B cell (primary cell): ENCODE measurements at regions not wholly inside any gene's neighbourhood (a gene's known extent, or its start where the extent isn't known, plus 50 kb on each side); places are given as distances from the start of the nearest gene placed in this dataset.

Experiments used
- ATAC-seq: fragments of 200-7000 bp; cut with Tn5 transposase; one replicate; pipeline ENCODE4 v1.10.0; 2021; ENCODE audit warnings: low read depth, mild to moderate bottlenecking, moderate number of reproducible peaks, moderate library complexity
- CTCF ChIA-PET: fragments of 350-600 bp; sonication (Branson Sonifier 250); formaldehyde crosslinking; loops from one replicate; lab custom pipeline; 2021; ENCODE audit warnings: antibody characterized with exemption, inconsistent platforms; lab: Charles Lee
- POLR2A ChIA-PET: fragments of 350-600 bp; sonication (Branson Sonifier 250); formaldehyde crosslinking; loops from one replicate; lab custom pipeline; 2021; ENCODE audit warnings: antibody characterized with exemption; lab: Charles Lee
- DNase-seq: peaks from one replicate; pipeline ENCODE4 v3.0.0; 2013
- H2AFZ ChIP-seq: 2 replicates; pipeline ENCODE4 v1.6.1; 2012; ENCODE audit warnings: mild to moderate bottlenecking, low read depth, low read length; ENCODE audit not compliant: insufficient read depth, poor library complexity, severe bottlenecking
- H3K27ac ChIP-seq, 2 donors: 1 replicate in 1 of 2; 2 replicates in 1 of 2; pipeline ENCODE4 v1.5.1; 2012 to 2013; ENCODE audit warnings: low read length in 2 of 2, mild to moderate bottlenecking in 2 of 2, moderate library complexity in 1 of 2
- H3K27me3 ChIP-seq, 4 experiments: fragments of 200-600 bp in 1 of 4; sonication (generic) in 1 of 4; replicated peaks in 1 of 4; 1 replicate in 2 of 4; 2 replicates in 2 of 4; pipeline versions ENCODE4 v1.6.1 to v1.7.0; 2013 to 2016; ENCODE audit warnings: low read length in 3 of 4, mild to moderate bottlenecking in 2 of 4, mixed read lengths in 1 of 4, moderate library complexity in 1 of 4; ENCODE audit not compliant: insufficient read depth in 4 of 4, control insufficient read depth in 3 of 4; ENCODE audit errors: control extremely low read depth in 1 of 4
- H3K36me3 ChIP-seq, 2 experiments: replicated peaks in 1 of 2; 1 replicate in 1 of 2; 2 replicates in 1 of 2; pipeline versions ENCODE4 v1.6.1 to v1.7.1; 2013; ENCODE audit warnings: low read length in 1 of 2; ENCODE audit not compliant: insufficient read depth in 2 of 2, control insufficient read depth in 1 of 2; ENCODE audit errors: control extremely low read depth in 1 of 2, extremely low read depth in 1 of 2
- H3K4me1 ChIP-seq, 2 donors: fragments of 200-600 bp in 1 of 2; sonication (generic) in 1 of 2; 1 replicate in 1 of 2; 2 replicates in 1 of 2; pipeline versions ENCODE4 v1.5.1 to v1.6.1; 2013 to 2017; ENCODE audit warnings: low read length in 2 of 2; ENCODE audit not compliant: control insufficient read depth in 2 of 2, insufficient read depth in 2 of 2
- H3K4me2 ChIP-seq: replicated peaks from 2 replicates; pipeline ENCODE3; 2012; ENCODE audit warnings: mild to moderate bottlenecking, low read depth, low read length; ENCODE audit not compliant: poor library complexity, severe bottlenecking
- H3K4me3 ChIP-seq, 5 experiments: fragments of 200-600 bp in 1 of 5; sonication (generic) in 1 of 5; 1 replicate in 3 of 5; 2 replicates in 2 of 5; pipeline versions ENCODE4 v1.5.1 to v1.7.0; 2011 to 2016; ENCODE audit warnings: low read length in 4 of 5, mild to moderate bottlenecking in 4 of 5, low read depth in 2 of 5, control low read depth in 1 of 5, moderate library complexity in 1 of 5; ENCODE audit not compliant: insufficient read depth in 1 of 5; ENCODE audit errors: control extremely low read depth in 1 of 5, extremely low read depth in 1 of 5
- H3K79me2 ChIP-seq: fragments of 200-600 bp; sonication (generic); one replicate; pipeline ENCODE4 v1.6.0; 2016; ENCODE audit warnings: low read length; ENCODE audit not compliant: control insufficient read depth, insufficient read depth
- H3K9ac ChIP-seq: fragments of 200-600 bp; sonication (generic); 2 replicates; pipeline ENCODE4 v1.6.1; 2017; ENCODE audit warnings: mild to moderate bottlenecking, low read length, moderate library complexity
- H3K9me3 ChIP-seq, 3 donors: one replicate each; pipeline versions ENCODE4 v1.6.1 to v1.7.1; 2013; ENCODE audit warnings: low read length in 2 of 3; ENCODE audit not compliant: control insufficient read depth in 2 of 3, insufficient read depth in 1 of 3; ENCODE audit errors: control extremely low read depth in 1 of 3
- H4K20me1 ChIP-seq: 2 replicates; pipeline ENCODE4 v1.6.0; 2012; ENCODE audit warnings: mild to moderate bottlenecking, low read length; ENCODE audit not compliant: insufficient read depth, control insufficient read depth, poor library complexity, severe bottlenecking
- H3K27ac Mint-ChIP-seq: one replicate; pipeline ENCODE4 v1.8.0; 2021; ENCODE audit warnings: mixed read lengths
- H3K27me3 Mint-ChIP-seq: one replicate; pipeline ENCODE4 v1.8.0; 2021; ENCODE audit warnings: mixed read lengths
- H3K4me1 Mint-ChIP-seq: one replicate; pipeline ENCODE4 v1.8.0; 2021; ENCODE audit warnings: mixed read lengths
- H3K4me3 Mint-ChIP-seq: one replicate; pipeline ENCODE4 v1.8.0; 2021; ENCODE audit warnings: mixed read lengths
- H3K9me3 Mint-ChIP-seq: one replicate; pipeline ENCODE4 v1.8.0; 2022; ENCODE audit warnings: mixed read lengths; ENCODE audit not compliant: insufficient read depth
- EZH2 ChIP-seq: IDR thresholded peaks from 2 replicates; pipeline ENCODE4 v1.6.1; 2012; ENCODE audit warnings: borderline replicate concordance, low read depth, mild to moderate bottlenecking, moderate library complexity, low read length; ENCODE audit not compliant: insufficient read depth, poor library complexity, severe bottlenecking
- WGBS: methylation state at CpG from one replicate; pipeline ENCODE4 v1.1.5; 2013; ENCODE audit warnings: missing lambda C conversion rate; ENCODE audit not compliant: insufficient coverage; 5-methylcytosine and 5-hydroxymethylcytosine counted together
- intact Hi-C: fragments of 100-400 bp; cut with micrococcal nuclease; formaldehyde crosslinking; loops from one replicate; pipeline ENCODE4 v1.10.0; 2022
- TF ChIP-seq, protein P1 (sequence below): fragments of 200-600 bp; IDR thresholded peaks from one replicate; pipeline ENCODE4 v1.8.0; 2022; ENCODE audit warnings: antibody characterized with exemption, mild to moderate bottlenecking

GRCh38 chr2:240223631-240224030 is 83.2 kb upstream of the OTOS start:
- ChIA-PET CTCF (no interaction called here), POLR2A (no interaction called here)
- H3K9me3 ChIP-seq, result peaks cover 0 to 14% (median 2%) of the 10 kb centered on the region in 3 donors
- H3K4me1 ChIP-seq, result no peaks in the 10 kb centered on the region
- intact Hi-C loops, result no loop called here
- H3K36me3 ChIP-seq, result no peaks in the 10 kb centered on the region
- H3K27me3 ChIP-seq, result peaks cover 0 to 7% (median 0%) of the 10 kb centered on the region in 4 experiments
- H3K4me2 ChIP-seq, result no peak overlapping the region
- no peak overlapping the region for H3K27ac Mint-ChIP-seq
- H3K79me2 ChIP-seq, result no peaks in the 10 kb centered on the region
- TF ChIP-seq, protein P1, sequence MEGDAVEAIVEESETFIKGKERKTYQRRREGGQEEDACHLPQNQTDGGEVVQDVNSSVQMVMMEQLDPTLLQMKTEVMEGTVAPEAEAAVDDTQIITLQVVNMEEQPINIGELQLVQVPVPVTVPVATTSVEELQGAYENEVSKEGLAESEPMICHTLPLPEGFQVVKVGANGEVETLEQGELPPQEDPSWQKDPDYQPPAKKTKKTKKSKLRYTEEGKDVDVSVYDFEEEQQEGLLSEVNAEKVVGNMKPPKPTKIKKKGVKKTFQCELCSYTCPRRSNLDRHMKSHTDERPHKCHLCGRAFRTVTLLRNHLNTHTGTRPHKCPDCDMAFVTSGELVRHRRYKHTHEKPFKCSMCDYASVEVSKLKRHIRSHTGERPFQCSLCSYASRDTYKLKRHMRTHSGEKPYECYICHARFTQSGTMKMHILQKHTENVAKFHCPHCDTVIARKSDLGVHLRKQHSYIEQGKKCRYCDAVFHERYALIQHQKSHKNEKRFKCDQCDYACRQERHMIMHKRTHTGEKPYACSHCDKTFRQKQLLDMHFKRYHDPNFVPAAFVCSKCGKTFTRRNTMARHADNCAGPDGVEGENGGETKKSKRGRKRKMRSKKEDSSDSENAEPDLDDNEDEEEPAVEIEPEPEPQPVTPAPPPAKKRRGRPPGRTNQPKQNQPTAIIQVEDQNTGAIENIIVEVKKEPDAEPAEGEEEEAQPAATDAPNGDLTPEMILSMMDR, result no peak
- TF ChIP-seq EZH2, result no peak
- H3K27me3 Mint-ChIP-seq, result peaks cover 20% of the 10 kb centered on the region
- H3K4me3 Mint-ChIP-seq, result no peak overlapping the region
- H2AFZ ChIP-seq, result no peak overlapping the region
- no peak overlapping the region for H3K9ac ChIP-seq
- no peak for DNase-seq
- WGBS, result 79% methylated on average over 7 of the region's 7 CpGs
- ATAC-seq, result no peak
- H4K20me1 ChIP-seq, result no peaks in the 10 kb centered on the region
- no peaks in the 10 kb centered on the region for H3K9me3 Mint-ChIP-seq
- no peak overlapping the region for H3K27ac ChIP-seq
- H3K4me1 Mint-ChIP-seq, result no peaks in the 10 kb centered on the region
- no peak overlapping the region for H3K4me3 ChIP-seq

DNA sequence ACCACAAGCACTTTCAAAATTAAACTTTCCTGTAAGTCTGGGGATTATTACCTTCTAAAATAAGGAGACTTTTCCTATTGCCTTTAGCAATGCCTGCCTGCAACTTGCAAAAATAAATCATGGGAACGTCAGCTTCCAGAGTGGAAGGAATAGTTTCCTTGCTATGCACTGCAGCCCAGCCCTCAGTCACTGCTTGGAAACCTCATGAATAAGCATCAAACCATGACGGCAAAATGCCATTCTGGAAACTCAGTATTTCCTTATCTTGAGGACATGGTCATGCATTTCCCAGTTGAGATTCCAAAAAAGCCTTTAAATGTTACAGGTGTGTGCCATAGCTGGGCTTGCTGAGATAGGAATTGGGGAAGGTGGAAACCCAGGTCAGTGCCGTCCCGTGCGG is 84.2 kb upstream of the OTOS start:
- no peaks in the 10 kb centered on the region for H3K79me2 ChIP-seq
- Mint-ChIP-seq H3K4me1 (no peaks in the 10 kb centered on the region), H3K27me3 (peaks cover 25% of the 10 kb centered on the region), H3K9me3 (no peaks in the 10 kb centered on the region), H3K4me3 (no peak overlapping the region), H3K27ac (no peak overlapping the region)
- H3K4me1 ChIP-seq, result no peaks in the 10 kb centered on the region
- H3K27me3 ChIP-seq, result peaks cover 0 to 10% (median 2%) of the 10 kb centered on the region in 4 experiments
- H3K9me3 ChIP-seq, result peaks cover 0 to 23% (median 11%) of the 10 kb centered on the region in 3 donors
- H3K27ac ChIP-seq, result no peak overlapping the region
- no peaks in the 10 kb centered on the region for H3K36me3 ChIP-seq
- ChIA-PET CTCF (no interaction called here), POLR2A (no interaction called here)
- no peak for ATAC-seq
- H3K4me2 ChIP-seq, result no peak overlapping the region
- intact Hi-C loops, result no loop called here
- no peak for DNase-seq
- TF ChIP-seq EZH2, result no peak
- TF ChIP-seq, protein P1, result no peak
- no peak overlapping the region for H3K4me3 ChIP-seq
- no peak overlapping the region for H3K9ac ChIP-seq
- H4K20me1 ChIP-seq, result no peaks in the 10 kb centered on the region
- no peak overlapping the region for H2AFZ ChIP-seq
- WGBS, result 100% methylated on average over 2 of the region's 5 CpGs
